ENCODE measurements at regions not wholly inside any gene's neighbourhood (a gene's known extent, or its start where the extent isn't known, plus 50 kb on each side); places are given as distances from the start of the nearest gene placed in this dataset.

- DNase-seq, result no peak
These were observed 128.7 kb upstream of the ATP6AP2 start for GRCh38 chrX:40452031-40452430.

- DNase-seq, result no peak
These were observed 130.6 kb upstream of the ATP6AP2 start for GRCh38 chrX:40449956-40450706.

DNA sequence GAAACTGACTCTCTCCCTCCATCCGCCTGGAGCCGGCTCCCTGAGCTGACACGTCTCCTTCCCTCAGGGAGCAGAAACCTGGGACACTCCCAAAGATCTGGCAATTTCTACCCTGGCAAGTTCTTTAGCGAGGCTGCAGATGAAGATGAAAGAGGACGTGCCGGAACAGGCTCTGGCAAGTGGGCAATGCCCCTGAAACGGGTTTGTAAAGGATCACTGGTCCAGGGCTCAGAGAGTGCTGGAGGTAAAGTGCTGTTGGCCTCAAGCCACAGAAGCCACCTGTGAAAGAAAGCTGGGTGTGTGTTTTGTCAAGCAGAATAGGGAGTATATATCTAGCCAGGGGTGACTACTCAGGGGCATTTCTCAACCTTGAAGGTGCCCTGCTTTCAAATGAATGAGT is 131.4 kb upstream of the ATP6AP2 start:
- DNase-seq, result no peak

DNA sequence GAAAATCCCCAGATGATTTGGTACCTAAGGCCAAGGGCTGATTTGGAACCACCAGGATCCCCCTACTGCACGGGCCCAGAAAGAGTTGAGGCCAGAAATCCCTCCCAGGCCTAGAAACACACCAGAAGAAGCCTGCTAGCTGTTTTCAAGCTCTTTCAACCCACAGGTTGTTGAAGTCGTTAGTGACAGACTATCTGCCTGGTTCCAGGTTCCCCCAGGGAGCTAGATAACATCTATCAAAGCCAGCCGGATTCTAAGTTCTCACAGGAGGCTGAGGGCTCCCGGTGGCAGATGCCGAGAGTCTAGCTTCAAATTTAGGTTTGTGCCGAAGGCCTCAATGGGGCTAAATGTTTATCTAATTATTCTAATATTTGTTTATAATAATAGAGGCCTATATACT is 132.0 kb upstream of the ATP6AP2 start:
- no peak for DNase-seq

GRCh38 chrX:40446921-40447320 is 133.8 kb upstream of the ATP6AP2 start:
- no peak for DNase-seq

DNA sequence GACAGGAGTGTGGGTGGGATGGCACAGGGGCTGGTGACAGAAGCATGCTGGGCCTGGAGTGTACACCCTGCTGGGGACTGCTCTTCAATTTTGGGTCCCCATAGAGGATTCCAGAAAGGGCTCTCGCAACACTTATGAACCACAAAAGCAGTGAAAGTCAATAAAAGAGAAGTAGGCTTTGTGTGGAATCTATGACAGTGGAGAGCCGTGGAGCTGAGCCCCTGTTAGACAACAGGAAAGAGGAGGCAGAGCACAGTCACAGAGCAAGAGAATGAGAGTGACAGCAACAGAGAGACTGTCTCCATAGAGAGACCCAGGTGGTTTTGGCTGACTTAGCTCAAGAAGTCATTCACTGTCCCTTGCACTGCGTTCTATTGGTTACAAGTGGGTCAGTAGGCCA is 135.1 kb upstream of the ATP6AP2 start:
- no peak for DNase-seq

DNA sequence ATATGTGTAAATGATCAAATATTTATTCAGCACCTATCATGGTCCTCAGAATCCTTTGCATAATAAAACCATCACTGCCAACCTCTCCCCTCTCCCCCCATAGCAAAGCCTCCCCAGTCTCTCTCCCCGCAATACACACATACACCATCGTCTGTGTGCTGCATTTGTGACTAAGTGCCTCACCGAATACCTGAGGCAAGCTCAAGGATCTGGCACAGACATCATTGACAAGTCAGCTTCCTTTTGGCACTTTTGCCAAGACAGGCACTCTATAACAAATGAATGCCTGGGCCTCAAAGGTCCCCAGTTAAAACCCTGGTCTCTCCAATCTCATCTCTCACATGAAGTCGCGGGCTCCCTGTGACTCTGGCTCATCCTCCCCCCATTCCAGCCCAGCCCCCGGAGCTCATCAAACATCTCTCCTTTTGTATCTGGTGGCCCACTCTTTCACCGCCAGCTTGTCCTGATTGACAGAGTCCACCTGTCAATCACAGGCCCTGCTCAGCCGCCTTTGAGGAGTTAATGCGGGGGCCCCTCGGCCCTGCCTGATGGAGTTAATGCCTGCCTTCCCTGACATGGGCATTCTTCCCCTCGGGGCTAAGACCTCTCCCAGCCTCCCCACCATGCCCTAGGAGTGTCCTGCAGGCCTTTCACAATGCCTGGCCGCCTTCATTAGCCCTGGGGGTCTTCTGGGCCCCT is 135.8 kb upstream of the ATP6AP2 start:
- no peak for DNase-seq

- DNase-seq, result no peak
These were observed 136.6 kb upstream of the ATP6AP2 start for GRCh38 chrX:40444133-40444532.

- DNase-seq, result no peak
These were observed 139.9 kb upstream of the ATP6AP2 start for GRCh38 chrX:40440866-40441265.

DNA sequence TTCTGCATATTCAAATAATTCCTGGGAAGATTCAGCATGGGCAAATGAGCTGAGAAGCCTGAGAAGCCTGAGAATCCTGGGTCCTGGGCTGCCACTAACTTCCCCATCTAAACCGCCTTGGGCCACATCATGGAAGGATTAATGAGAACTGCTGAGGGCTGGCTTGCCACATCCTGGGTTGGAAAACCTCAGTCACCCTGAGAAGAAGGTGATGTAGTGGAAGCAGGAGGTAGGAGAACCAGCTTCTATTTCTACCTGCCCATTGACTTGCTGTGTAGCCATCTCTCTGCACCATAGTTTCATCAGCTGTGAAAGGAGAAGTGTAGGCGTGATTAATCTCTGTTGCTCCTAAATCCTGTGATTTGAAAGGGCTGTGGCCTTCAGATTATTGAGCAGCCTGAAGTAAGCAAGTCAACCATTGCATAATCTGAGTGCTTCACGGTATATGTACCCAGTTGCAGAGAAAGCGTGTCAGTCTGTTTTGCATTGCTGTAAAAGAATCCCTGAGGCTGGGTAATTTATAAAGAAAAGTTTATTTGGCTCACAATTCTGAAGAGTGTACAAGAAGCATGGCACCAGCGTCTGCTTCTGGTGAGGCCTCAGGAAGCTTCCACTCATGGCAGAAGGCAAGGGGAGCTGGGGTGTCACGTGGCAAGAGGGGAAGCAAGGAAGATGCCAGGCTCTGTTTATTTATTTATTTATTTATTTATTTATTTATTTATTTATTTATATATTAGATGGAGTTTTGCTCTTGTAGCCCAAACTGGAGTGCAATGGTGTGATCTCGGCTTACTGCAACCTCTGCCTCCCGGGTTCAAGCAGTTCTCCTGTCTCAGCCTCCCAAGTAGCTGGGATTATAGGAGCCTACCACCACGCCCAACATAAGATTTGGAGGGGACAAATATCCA is 140.9 kb upstream of the ATP6AP2 start:
- DNase-seq, result no peak

GRCh38 chrX:40437348-40437747 is 143.4 kb upstream of the ATP6AP2 start:
- DNase-seq, result no peak

DNA sequence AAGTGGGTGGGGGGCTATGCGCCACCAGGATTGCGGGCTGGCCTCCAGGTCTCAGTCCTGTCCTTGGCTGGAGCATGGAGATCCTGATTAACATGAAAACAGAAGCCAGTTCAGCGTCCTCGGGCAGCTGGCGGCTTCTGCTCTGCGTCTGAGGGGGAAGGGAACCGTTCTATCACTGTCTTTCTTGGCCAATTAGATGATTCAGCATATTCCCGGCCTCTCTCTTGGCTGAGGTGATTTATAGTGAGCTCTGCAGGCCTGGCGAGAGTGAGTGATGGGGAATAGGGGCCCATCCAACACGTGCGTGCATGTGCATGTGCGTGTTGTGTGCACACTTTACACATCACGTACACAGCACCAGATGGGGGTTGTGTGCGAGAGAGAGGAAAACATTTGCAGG is 145.8 kb upstream of the ATP6AP2 start:
- DNase-seq, result peak; percentile 10

- no peak for DNase-seq
These were observed 146.3 kb upstream of the ATP6AP2 start for GRCh38 chrX:40434443-40434842.

GRCh38 chrX:40433160-40433559 is 147.6 kb upstream of the ATP6AP2 start:
- no peak for DNase-seq

GRCh38 chrX:40424259-40424658 is 156.5 kb upstream of the ATP6AP2 start:
- no peak for DNase-seq

- no peak for DNase-seq
These were observed 157.5 kb upstream of the ATP6AP2 start for GRCh38 chrX:40423299-40423698.

- DNase-seq, result no peak
These were observed 158.7 kb upstream of the ATP6AP2 start for GRCh38 chrX:40422021-40422420.

- peak; percentile 46 for DNase-seq
These were observed 159.7 kb upstream of the ATP6AP2 start for GRCh38 chrX:40420899-40421729.

GRCh38 chrX:40418813-40419195 is 162.0 kb upstream of the ATP6AP2 start:
- no peak for DNase-seq

- no peak for DNase-seq
These were observed 162.5 kb upstream of the ATP6AP2 start for GRCh38 chrX:40418146-40418812.

- no peak for DNase-seq
These were observed 165.1 kb upstream of the ATP6AP2 start for GRCh38 chrX:40415675-40416074.

GRCh38 chrX:40414335-40414734 is 166.4 kb upstream of the ATP6AP2 start:
- no peak for DNase-seq
